HG03558 (cell line): ENCODE measurements at regions not wholly inside any gene's neighbourhood (a gene's known extent, or its start where the extent isn't known, plus 50 kb on each side); places are given as distances from the start of the nearest gene placed in this dataset.

Source experiments
- ATAC-seq: cut with Tn5 transposase; IDR thresholded peaks from one replicate; pipeline ENCODE4 v1.9.1; 2021; ENCODE audit warnings: moderate number of reproducible peaks; ENCODE audit not compliant: unreplicated experiment; ENCODE audit errors: extremely low read depth

GRCh38 chr7:142385491-142386340, 127.9 kb upstream of the PRSS58 start:
- ATAC-seq, result peak; percentile 43

GRCh38 chr7:142384493-142384922, 126.7 kb upstream of the PRSS58 start:
- ATAC-seq, result no peak

GRCh38 chr7:142383841-142384492, 126.1 kb upstream of the PRSS58 start:
- no peak for ATAC-seq

GRCh38 chr7:142381727-142382390, 124.0 kb upstream of the PRSS58 start:
- no peak for ATAC-seq

- ATAC-seq, result no peak
These were observed 122.2 kb upstream of the PRSS58 start for GRCh38 chr7:142380069-142380468.

GRCh38 chr7:142379201-142379885, 121.5 kb upstream of the PRSS58 start:
- ATAC-seq, result no peak

- ATAC-seq, result no peak
These were observed 119.7 kb upstream of the PRSS58 start for GRCh38 chr7:142377567-142377966.

- ATAC-seq, result no peak
These were observed 118.6 kb upstream of the PRSS58 start for GRCh38 chr7:142376356-142376997.

- no peak for ATAC-seq
These were observed 118.0 kb upstream of the PRSS58 start for GRCh38 chr7:142375710-142376313.

- no peak for ATAC-seq
These were observed 114.9 kb upstream of the PRSS58 start for GRCh38 chr7:142372727-142373126.

- no peak for ATAC-seq
These were observed 113.9 kb upstream of the PRSS58 start for GRCh38 chr7:142371586-142372377.

GRCh38 chr7:142365410-142365842, 107.6 kb upstream of the PRSS58 start:
- no peak for ATAC-seq

- no peak for ATAC-seq
These were observed 106.7 kb upstream of the PRSS58 start for GRCh38 chr7:142364551-142364950.

- no peak for ATAC-seq
These were observed 104.5 kb upstream of the PRSS58 start for GRCh38 chr7:142362349-142362748.

GRCh38 chr7:142359694-142360279, 101.9 kb upstream of the PRSS58 start:
- ATAC-seq, result no peak

GRCh38 chr7:142357953-142358520, 100.2 kb upstream of the PRSS58 start:
- ATAC-seq, result no peak

GRCh38 chr7:142356166-142356565, 98.3 kb upstream of the PRSS58 start:
- no peak for ATAC-seq

- ATAC-seq, result no peak
These were observed 97.5 kb upstream of the PRSS58 start for GRCh38 chr7:142355328-142355727.
